ENCODE measurements at regions not wholly inside any gene's neighbourhood (a gene's known extent, or its start where the extent isn't known, plus 50 kb on each side); places are given as distances from the start of the nearest gene placed in this dataset.

GRCh38 chr1:11355559-11356475, 82.8 kb downstream of the UBIAD1 start:
- DNase-seq (ENCODE audit: low read depth, low spot score) = no peak
- Histone ChIP-seq H3K27me3 (ENCODE audit: control insufficient read depth in 2 of 2, insufficient read depth in 2 of 2, low read length in 2 of 2) (no peaks in the 10 kb centered on the region), H3K36me3 (ENCODE audit: control insufficient read depth in 2 of 2, extremely low read depth in 1 of 2, insufficient read depth in 2 of 2, low read length in 2 of 2) (no peaks in the 10 kb centered on the region), H3K9me1 (replicated peaks; ENCODE audit: control insufficient read depth, extremely low read depth, insufficient read depth, low read length) (no peaks in the 10 kb centered on the region), H3K4me1 (ENCODE audit: control insufficient read depth, extremely low read depth, insufficient read depth, low read length) (no peaks in the 10 kb centered on the region), H4K20me1 (replicated peaks; ENCODE audit: control insufficient read depth, extremely low read depth, insufficient read depth, low read length) (no peaks in the 10 kb centered on the region), H3K27ac (ENCODE audit: insufficient read depth, low read depth, low read length) (no peak overlapping the region), H2AFZ (ENCODE audit: low read depth, low read length) (no peak overlapping the region), H3K4me3 (replicated peaks in 1 of 3; ENCODE audit: insufficient read depth in 1 of 3, low read depth in 1 of 3, low read length in 3 of 3) (no peak overlapping the region), H3K79me2 (ENCODE audit: control insufficient read depth, insufficient read depth, low read length) (no peaks in the 10 kb centered on the region), H3K9me3 (replicated peaks; ENCODE audit: control insufficient read depth, insufficient read depth, low read length) (no peaks in the 10 kb centered on the region), H3K4me2 (ENCODE audit: insufficient read depth, low read length) (no peak overlapping the region), H3K9ac (replicated peaks; ENCODE audit: extremely low read depth, insufficient read depth, low read length) (no peak overlapping the region)
- intact Hi-C loops (cut with micrococcal nuclease) (no loop called here), dilution Hi-C loops (cut with MboI; ENCODE audit: extremely low pct_ligation_motif_present, low sequenced_read_pairs) (no loop called here)
- TF ChIP-seq GATA2 (IDR thresholded peaks at IDR 0.05; ENCODE audit: insufficient read depth, insufficient read length, low read depth, low read length) (no peak), MAX (IDR thresholded peaks at IDR 0.05; ENCODE audit: insufficient read depth, insufficient read length) (no peak), CTCF (IDR thresholded peaks at IDR 0.05; ENCODE audit: extremely low read depth in 1 of 2, insufficient read depth in 1 of 2, low read depth in 1 of 2, low read length in 2 of 2) (no peak), POLR2A (IDR thresholded peaks at IDR 0.05; ENCODE audit: low read depth, low read length) (no peak), MYC (IDR thresholded peaks at IDR 0.05; ENCODE audit: low read depth, low read length) (no peak), FOS (IDR thresholded peaks at IDR 0.05; ENCODE audit: borderline replicate concordance, insufficient read depth, low read length) (no peak), JUN (IDR thresholded peaks at IDR 0.05; ENCODE audit: borderline replicate concordance, insufficient read depth, insufficient read length, low read depth) (no peak), EZH2 (IDR thresholded peaks at IDR 0.05; ENCODE audit: borderline replicate concordance, low read depth, low read length, severe bottlenecking) (no peak), POLR2AphosphoS5 (IDR thresholded peaks at IDR 0.05; ENCODE audit: insufficient read depth, low read depth, low read length) (no peak)
- BruUV-seq (replicated peaks) = no TSS peak
- ChIA-PET CTCF (interaction anchor here (1.4 kb wide), 1 partner anchor 8 kb away, joined by 4 read pairs; no protein-coding TSS in a partner anchor), POLR2A (no interaction called here)
- FAIRE-seq = no peak

All from endothelial cell of umbilical vein (primary cell).